GM21737 (cell line): ENCODE measurements at regions not wholly inside any gene's neighbourhood (a gene's known extent, or its start where the extent isn't known, plus 50 kb on each side); places are given as distances from the start of the nearest gene placed in this dataset.
A peak's percentile ranks its signal among the peaks of the same experiment; 100 is the strongest.

Experiments
- ATAC-seq: cut with Tn5 transposase; IDR thresholded peaks from one replicate; pipeline ENCODE4 v1.9.1; 2021; ENCODE audit warnings: mild to moderate bottlenecking, moderate library complexity; ENCODE audit not compliant: unreplicated experiment

GRCh38 chr6:166877906-166878305, 78.4 kb downstream of the RNASET2 start:
- no peak for ATAC-seq

- no peak for ATAC-seq
Observed at GRCh38 chr6:166877349-166877748, 79.0 kb downstream of the RNASET2 start.

- no peak for ATAC-seq
Observed at GRCh38 chr6:166872531-166873009, 83.8 kb downstream of the RNASET2 start.

GRCh38 chr6:166870602-166871208, 85.6 kb downstream of the RNASET2 start:
- ATAC-seq: no peak

- no peak for ATAC-seq
Observed at GRCh38 chr6:166866839-166867637, 89.3 kb downstream of the RNASET2 start.

GRCh38 chr6:166864333-166864732, 92.0 kb downstream of the RNASET2 start:
- ATAC-seq: no peak

GRCh38 chr6:166862978-166863530, 93.3 kb downstream of the RNASET2 start:
- ATAC-seq: peak; percentile 29

GRCh38 chr6:166862287-166862977, 93.9 kb downstream of the RNASET2 start:
- ATAC-seq: peak; percentile 53

- no peak for ATAC-seq
Observed at GRCh38 chr6:166861961-166862286, 94.4 kb downstream of the RNASET2 start.

GRCh38 chr6:166861304-166861703, 95.0 kb downstream of the RNASET2 start:
- no peak for ATAC-seq

- ATAC-seq: no peak
Observed at GRCh38 chr6:166860392-166860791, 96.0 kb downstream of the RNASET2 start.

- no peak for ATAC-seq
Observed at GRCh38 chr6:166855416-166855815, 100.9 kb downstream of the RNASET2 start.

- no peak for ATAC-seq
Observed at GRCh38 chr6:166853371-166854325, 102.7 kb downstream of the RNASET2 start.

GRCh38 chr6:166852451-166852975, 103.8 kb downstream of the RNASET2 start:
- ATAC-seq: no peak

GRCh38 chr6:166851911-166852310, 104.4 kb downstream of the RNASET2 start:
- ATAC-seq: no peak

GRCh38 chr6:166851426-166851825, 104.9 kb downstream of the RNASET2 start:
- no peak for ATAC-seq

- no peak for ATAC-seq
Observed at GRCh38 chr6:166850677-166851076, 105.7 kb downstream of the RNASET2 start.

GRCh38 chr6:166849749-166850183, 106.6 kb downstream of the RNASET2 start:
- peak; percentile 87 for ATAC-seq

GRCh38 chr6:166848979-166849748, 107.2 kb downstream of the RNASET2 start:
- no peak for ATAC-seq
